Heart left ventricle (tissue), 13 donors: ENCODE measurements at regions not wholly inside any gene's neighbourhood (a gene's known extent, or its start where the extent isn't known, plus 50 kb on each side); places are given as distances from the start of the nearest gene placed in this dataset.

ENCODE experiments used
- POLR2A ChIP-seq, 2 donors: fragments of 450-650 bp; IDR thresholded peaks; one replicate each; pipeline ENCODE4 v1.6.1; 2017; ENCODE audit warnings: antibody characterized with exemption in 2 of 2, mild to moderate bottlenecking in 2 of 2, moderate library complexity in 2 of 2
- TF ChIP-seq, protein P1 (sequence below), 12 donors: fragments of 200-600 bp; sonication (generic) in 4 of 12; IDR thresholded peaks; one replicate each; pipeline versions ENCODE4 v1.5.0 to v1.8.0; 2018 to 2022; ENCODE audit warnings: antibody characterized with exemption in 12 of 12, mild to moderate bottlenecking in 5 of 12
- donor health status: ischemic (EF 13 %, LVEDD 7.1; RV severe dilation, severe dysfunction).
- donor health status: DM: no; HTN: yes; CAD: no.
- donor health status: DM: no; HTN: no; CAD: no.
- donor health status: ischemic (EF 25% LVEDD 6.9; RV normal size, moderate dysfunction).
- donor health status: ischemic (EF 25% LVEDD 5.7; RV mildly dilated, moderate dysfunction).
- donor health status: ischemic (EF 35%, LVEDD 5.7; RV mildly dilated, moderate dysfunction).
- donor health status: nonischemic (EF 11% LVEDD 7.7; RV severe dilation, severe dysfunction).
- donor health status: DM: yes; HTN: yes; CAD: no.
- donor health status: PGD.
- donor health status: ischemic (EF 29% LVEDD 5.4; RV normal size, mild dysfunction).
- donor health status: nonischemic (EF 23%, LVEDD 6.1; RV moderate dilation, normal function).

DNA sequence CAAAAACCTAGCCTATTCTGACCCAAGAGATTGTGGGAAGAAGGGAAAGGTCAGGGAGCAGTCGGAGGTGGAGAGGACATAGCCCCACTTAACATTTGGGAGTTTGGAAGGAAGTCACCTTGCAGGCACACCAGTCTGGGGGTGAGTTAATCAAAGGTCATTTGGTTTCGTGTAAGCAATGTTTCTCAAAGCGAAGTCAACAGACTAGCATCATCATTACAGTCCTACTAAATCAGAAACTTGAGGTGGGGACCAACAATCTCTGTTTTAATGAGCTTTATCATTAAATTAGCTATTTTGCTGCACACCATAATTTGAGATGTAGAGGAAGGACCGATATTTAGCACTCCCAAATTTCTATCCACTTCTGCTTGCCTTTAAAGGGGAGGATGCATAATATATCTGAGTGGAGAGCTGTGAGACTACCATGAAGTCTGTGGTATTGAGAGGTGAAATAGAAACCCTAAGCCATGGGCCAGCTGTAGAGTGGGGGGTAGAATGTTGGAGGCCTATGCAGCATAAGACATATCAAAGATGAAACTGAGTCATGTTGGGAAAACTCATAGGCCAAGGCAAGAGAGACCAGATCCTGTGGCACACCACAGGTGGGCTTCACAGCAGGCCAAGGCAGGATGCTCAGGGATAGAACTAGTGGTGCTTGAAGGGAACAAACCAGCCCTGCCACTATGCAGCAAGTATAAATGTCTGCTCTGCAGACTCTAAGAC is 141.7 kb upstream of the ANKFN1 start:
- TF ChIP-seq, protein P1, sequence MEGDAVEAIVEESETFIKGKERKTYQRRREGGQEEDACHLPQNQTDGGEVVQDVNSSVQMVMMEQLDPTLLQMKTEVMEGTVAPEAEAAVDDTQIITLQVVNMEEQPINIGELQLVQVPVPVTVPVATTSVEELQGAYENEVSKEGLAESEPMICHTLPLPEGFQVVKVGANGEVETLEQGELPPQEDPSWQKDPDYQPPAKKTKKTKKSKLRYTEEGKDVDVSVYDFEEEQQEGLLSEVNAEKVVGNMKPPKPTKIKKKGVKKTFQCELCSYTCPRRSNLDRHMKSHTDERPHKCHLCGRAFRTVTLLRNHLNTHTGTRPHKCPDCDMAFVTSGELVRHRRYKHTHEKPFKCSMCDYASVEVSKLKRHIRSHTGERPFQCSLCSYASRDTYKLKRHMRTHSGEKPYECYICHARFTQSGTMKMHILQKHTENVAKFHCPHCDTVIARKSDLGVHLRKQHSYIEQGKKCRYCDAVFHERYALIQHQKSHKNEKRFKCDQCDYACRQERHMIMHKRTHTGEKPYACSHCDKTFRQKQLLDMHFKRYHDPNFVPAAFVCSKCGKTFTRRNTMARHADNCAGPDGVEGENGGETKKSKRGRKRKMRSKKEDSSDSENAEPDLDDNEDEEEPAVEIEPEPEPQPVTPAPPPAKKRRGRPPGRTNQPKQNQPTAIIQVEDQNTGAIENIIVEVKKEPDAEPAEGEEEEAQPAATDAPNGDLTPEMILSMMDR (IDR thresholded peaks at IDR 0.05), result no peak
- no peak for TF ChIP-seq POLR2A (IDR thresholded peaks at IDR 0.05)
